IMR-90 (cell line): ENCODE measurements at regions not wholly inside any gene's neighbourhood (a gene's known extent, or its start where the extent isn't known, plus 50 kb on each side); places are given as distances from the start of the nearest gene placed in this dataset.

Source experiments
- ATAC-seq: fragments of 200-7000 bp; cut with Tn5 transposase; 2 replicates; pipeline ENCODE4 v1.9.1; 2020; ENCODE audit warnings: low read depth, mild to moderate bottlenecking, moderate library complexity
- BruUV-seq: library from RNA; stranded (reverse); fragments of 400-500 nt; replicated peaks from 2 replicates; lab custom pipeline; 2021; lab: Mats Ljungman, UMichigan
- CTCF ChIA-PET: fragments of 300-600 bp; formaldehyde crosslinking; extraction: SDS; loops from one replicate; lab custom pipeline; 2021; ENCODE audit warnings: antibody characterized with exemption; lab: Yijun Ruan, JAX
- POLR2A ChIA-PET: fragments of 300-600 bp; sonication (Branson Sonifier 250); formaldehyde crosslinking; loops from one replicate; lab custom pipeline; 2022; ENCODE audit warnings: antibody characterized with exemption; ENCODE audit not compliant: unreplicated experiment; lab: Charles Lee
- DNase-seq: peaks from one replicate; pipeline ENCODE4 v3.0.0; 2013
- H2AFZ ChIP-seq: replicated peaks from 2 replicates; pipeline ENCODE3; 2013; ENCODE audit warnings: low read length, mild to moderate bottlenecking; ENCODE audit not compliant: poor library complexity
- H2AK5ac ChIP-seq: 2 replicates; pipeline ENCODE4 v1.6.1; 2013; ENCODE audit warnings: low read depth, low read length, inconsistent platforms
- H2AK9ac ChIP-seq: replicated peaks from 2 replicates; pipeline ENCODE3; 2013; ENCODE audit warnings: mild to moderate bottlenecking, low read depth, low read length, moderate library complexity; ENCODE audit not compliant: poor library complexity
- H2BK120ac ChIP-seq: 2 replicates; pipeline ENCODE4 v1.6.1; 2013; ENCODE audit warnings: low read depth, low read length, inconsistent platforms
- H2BK15ac ChIP-seq: 3 replicates; pipeline ENCODE4 v1.6.1; 2013; ENCODE audit warnings: low read depth, low read length, inconsistent platforms
- H2BK20ac ChIP-seq: 2 replicates; pipeline ENCODE4 v1.6.1; 2013; ENCODE audit warnings: low read depth, mild to moderate bottlenecking, inconsistent platforms, low read length, moderate library complexity
- H2BK5ac ChIP-seq: 2 replicates; pipeline ENCODE4 v1.6.1; 2013; ENCODE audit warnings: mild to moderate bottlenecking, low read depth, low read length, inconsistent platforms; ENCODE audit not compliant: poor library complexity, severe bottlenecking
- H3K14ac ChIP-seq: replicated peaks from 2 replicates; pipeline ENCODE4 v1.6.1; 2013; ENCODE audit warnings: low read depth, low read length, inconsistent platforms
- H3K18ac ChIP-seq: 2 replicates; pipeline ENCODE4 v1.6.1; 2013; ENCODE audit warnings: low read depth, low read length, control low read depth
- H3K23ac ChIP-seq: 2 replicates; pipeline ENCODE4 v1.6.1; 2013; ENCODE audit warnings: low read depth, low read length, inconsistent platforms
- H3K27ac ChIP-seq: 2 replicates; pipeline ENCODE4 v1.5.1; 2013; ENCODE audit warnings: mild to moderate bottlenecking, control low read depth, low read length; ENCODE audit not compliant: insufficient read depth
- H3K27me3 ChIP-seq: 2 replicates; pipeline ENCODE4 v1.6.1; 2013; ENCODE audit warnings: low read length; ENCODE audit not compliant: control insufficient read depth, insufficient read depth
- H3K36me3 ChIP-seq: 2 replicates; pipeline ENCODE4 v1.6.1; 2013; ENCODE audit warnings: low read length, mixed read lengths; ENCODE audit not compliant: control insufficient read depth, insufficient read depth
- H3K4ac ChIP-seq: 2 replicates; pipeline ENCODE4 v1.6.1; 2013; ENCODE audit warnings: low read depth, low read length, inconsistent platforms
- H3K4me1 ChIP-seq: 2 replicates; pipeline ENCODE4 v1.6.1; 2013; ENCODE audit warnings: low read length, mixed read lengths; ENCODE audit not compliant: control insufficient read depth, insufficient read depth
- H3K4me2 ChIP-seq: 2 replicates; pipeline ENCODE4 v1.6.1; 2013; ENCODE audit warnings: low read depth, mild to moderate bottlenecking, control low read depth, low read length, moderate library complexity
- H3K4me3 ChIP-seq: 2 replicates; pipeline ENCODE4 v1.5.1; 2013; ENCODE audit warnings: low read depth, mild to moderate bottlenecking, control low read depth, low read length, moderate library complexity; ENCODE audit not compliant: insufficient read depth
- H3K56ac ChIP-seq: 2 replicates; pipeline ENCODE4 v1.6.1; 2013; ENCODE audit warnings: low read length, inconsistent platforms; ENCODE audit not compliant: insufficient read depth; ENCODE audit errors: extremely low read depth
- H3K79me1 ChIP-seq, 2 experiments: 2 replicates each; pipeline ENCODE4 v1.6.1; 2013; ENCODE audit warnings: low read length in 2 of 2, inconsistent platforms in 1 of 2, low read depth in 1 of 2
- H3K9ac ChIP-seq: 2 replicates; pipeline ENCODE4 v1.6.1; 2013; ENCODE audit warnings: low read depth, low read length, control low read depth
- H3K9me1 ChIP-seq: 2 replicates; pipeline ENCODE4 v1.6.1; 2013; ENCODE audit warnings: low read length, inconsistent platforms; ENCODE audit not compliant: insufficient read depth
- H3K9me3 ChIP-seq: 2 replicates; pipeline ENCODE4 v1.6.1; 2013; ENCODE audit warnings: low read length; ENCODE audit not compliant: control insufficient read depth, insufficient read depth
- H4K20me1 ChIP-seq: 2 replicates; pipeline ENCODE4 v1.6.1; 2013; ENCODE audit warnings: low read length, inconsistent platforms; ENCODE audit not compliant: insufficient read depth
- H4K5ac ChIP-seq: 2 replicates; pipeline ENCODE4 v1.6.1; 2013; ENCODE audit warnings: mild to moderate bottlenecking, low read depth, low read length, control low read depth
- H4K8ac ChIP-seq, 2 experiments: 2 replicates each; pipeline ENCODE4 v1.6.1; 2013; ENCODE audit warnings: low read depth in 2 of 2, low read length in 2 of 2, control low read depth in 1 of 2, inconsistent platforms in 1 of 2
- H4K91ac ChIP-seq: 2 replicates; pipeline ENCODE4 v1.6.1; 2013; ENCODE audit warnings: low read depth, low read length, inconsistent platforms; ENCODE audit not compliant: insufficient read depth
- BHLHE40 ChIP-seq: fragments of 150-350 bp; IDR thresholded peaks from 2 replicates; pipeline ENCODE4 v1.6.1; 2016; ENCODE audit warnings: mild to moderate bottlenecking, low read depth, low read length
- CEBPB ChIP-seq: IDR thresholded peaks from 2 replicates; pipeline ENCODE4 v1.6.1; 2012; ENCODE audit warnings: low read depth, low read length, improper control_type of control experiment
- CHD1 ChIP-seq: IDR thresholded peaks from 2 replicates; pipeline ENCODE4 v1.6.1; 2012; ENCODE audit warnings: low read depth, low read length, improper control_type of control experiment
- CTCF ChIP-seq: conservative IDR thresholded peaks from 2 replicates; pipeline ENCODE4 v1.5.1; 2012; ENCODE audit warnings: mild to moderate bottlenecking, low read depth, low read length, improper control_type of control experiment
- FOS ChIP-seq: fragments of 150-350 bp; IDR thresholded peaks from 2 replicates; pipeline ENCODE4 v1.6.1; 2016; ENCODE audit warnings: low read depth, low read length
- MAFK ChIP-seq: IDR thresholded peaks from 2 replicates; pipeline ENCODE4 v1.6.1; 2012; ENCODE audit warnings: low read depth, low read length, improper control_type of control experiment
- MAZ ChIP-seq: IDR thresholded peaks from 2 replicates; pipeline ENCODE4 v1.6.1; 2012; ENCODE audit warnings: low read depth, mild to moderate bottlenecking, low read length, improper control_type of control experiment, moderate library complexity, borderline replicate concordance
- MXI1 ChIP-seq: IDR thresholded peaks from 2 replicates; pipeline ENCODE4 v1.6.1; 2012; ENCODE audit warnings: low read depth, mild to moderate bottlenecking, low read length, moderate library complexity, borderline replicate concordance
- NFE2L2 ChIP-seq: fragments of 150-350 bp; IDR thresholded peaks from 2 replicates; pipeline ENCODE4 v1.6.1; 2016; ENCODE audit warnings: low read depth, mild to moderate bottlenecking, low read length
- POLR2A ChIP-seq: IDR thresholded peaks from 2 replicates; pipeline ENCODE4 v1.6.1; 2012; ENCODE audit warnings: mild to moderate bottlenecking, low read depth, low read length
- RAD21 ChIP-seq: IDR thresholded peaks from 2 replicates; pipeline ENCODE4 v1.6.1; 2012; ENCODE audit warnings: low read length, improper control_type of control experiment
- RCOR1 ChIP-seq: IDR thresholded peaks from 2 replicates; pipeline ENCODE4 v1.6.1; 2012; ENCODE audit warnings: mild to moderate bottlenecking, low read length, improper control_type of control experiment; ENCODE audit not compliant: insufficient replicate concordance
- RFX5 ChIP-seq: IDR thresholded peaks from 2 replicates; pipeline ENCODE4 v1.8.0; 2012; ENCODE audit warnings: low read depth, mild to moderate bottlenecking, low read length, moderate library complexity
- SMC3 ChIP-seq: fragments of 150-350 bp; IDR thresholded peaks from 2 replicates; pipeline ENCODE4 v1.6.1; 2016; ENCODE audit warnings: low read depth, mild to moderate bottlenecking, antibody characterized with exemption, low read length, moderate library complexity
- USF2 ChIP-seq: fragments of 150-350 bp; IDR thresholded peaks from 2 replicates; pipeline ENCODE4 v1.6.1; 2017; ENCODE audit warnings: mild to moderate bottlenecking, antibody characterized with exemption, low read length, low read depth
- WGBS, 2 experiments: methylation state at CpG; one replicate each; pipeline versions ENCODE4 v1.1.5 to v1.1.7; 2013; ENCODE audit warnings: missing lambda C conversion rate in 2 of 2; ENCODE audit not compliant: insufficient read length in 1 of 2; ENCODE audit errors: extremely low coverage in 2 of 2; 5-methylcytosine and 5-hydroxymethylcytosine counted together
- dilution Hi-C: fragments of 300-500 bp; cut with HindIII; formaldehyde crosslinking; loops from one replicate; pipeline ENCODE4 v1.14.3; 2018; ENCODE audit warnings: low sequenced_read_pairs; ENCODE audit not compliant: unreplicated experiment
- in situ Hi-C: fragments of 300-500 bp; cut with MboI; formaldehyde crosslinking; loops from 3 replicates; pipeline ENCODE4 v1.14.3; 2019; ENCODE audit warnings: low sequenced_read_pairs, inconsistent platforms, mixed read lengths
- intact Hi-C: fragments of 100-400 bp; cut with micrococcal nuclease; formaldehyde crosslinking; loops from 2 replicates; pipeline ENCODE4 v1.10.0; 2022
- TF ChIP-seq, protein P1 (sequence below): fragments of 150-350 bp; IDR thresholded peaks from 2 replicates; pipeline ENCODE4 v1.6.1; 2016; ENCODE audit warnings: low read depth, mild to moderate bottlenecking, low read length, moderate library complexity, borderline replicate concordance

DNA sequence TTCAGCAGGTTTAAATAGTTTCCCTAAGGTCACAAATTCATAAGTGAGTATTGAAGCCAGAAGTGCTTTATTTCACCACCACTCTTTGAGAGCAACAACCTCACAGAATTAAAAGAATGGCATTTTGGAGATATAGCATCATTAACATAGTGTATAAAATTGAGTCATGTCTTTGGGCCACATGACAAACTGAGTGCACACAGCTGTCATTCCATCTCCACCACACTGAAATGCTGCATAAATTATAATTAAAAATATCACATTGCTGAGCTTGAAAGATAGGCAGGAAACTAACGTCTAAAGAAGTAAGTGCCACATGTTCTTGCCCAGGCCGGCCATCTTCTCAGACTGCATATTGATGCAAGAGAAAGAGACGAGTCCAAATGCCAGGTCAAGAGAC lies 897.9 kb upstream of the CNTNAP5 start:
- ChIA-PET POLR2A (interaction anchor here (0.7 kb wide), 1 partner anchor 96 kb away, joined by 3 read pairs; no protein-coding TSS in a partner anchor), CTCF (no interaction called here)
- Histone ChIP-seq H3K9me3 (peaks cover 5% of the 10 kb centered on the region), H2AK5ac (no peak overlapping the region), H2AK9ac (no peak overlapping the region), H4K5ac (no peak overlapping the region), H3K27me3 (no peaks in the 10 kb centered on the region), H2BK15ac (no peak overlapping the region), H3K56ac (no peak overlapping the region), H3K27ac (no peak overlapping the region), H3K4me1 (no peaks in the 10 kb centered on the region), H3K4ac (no peak overlapping the region), H3K9me1 (no peaks in the 10 kb centered on the region), H2BK120ac (no peak overlapping the region), H4K8ac (no peak overlapping the region), H2BK5ac (no peak overlapping the region), H2BK20ac (no peak overlapping the region), H2AFZ (no peak overlapping the region), H4K20me1 (no peaks in the 10 kb centered on the region), H3K79me1 (no peaks in the 10 kb centered on the region), H3K14ac (no peak overlapping the region), H3K18ac (no peak overlapping the region), H3K36me3 (no peaks in the 10 kb centered on the region), H3K4me2 (no peak overlapping the region), H4K91ac (no peak overlapping the region), H3K9ac (no peak overlapping the region), H3K4me3 (no peak overlapping the region), H3K23ac (no peak overlapping the region)
- in situ Hi-C loops (no loop called here), intact Hi-C loops (no loop called here), dilution Hi-C loops (no loop called here)
- TF ChIP-seq NFE2L2 (no peak), MAFK (no peak), RFX5 (no peak), POLR2A (no peak), BHLHE40 (no peak), CHD1 (no peak), CEBPB (no peak), RCOR1 (no peak), RAD21 (no peak), USF2 (no peak), CTCF (no peak), SMC3 (no peak), FOS (no peak), MAZ (no peak), MXI1 (no peak)
- TF ChIP-seq, protein P1, sequence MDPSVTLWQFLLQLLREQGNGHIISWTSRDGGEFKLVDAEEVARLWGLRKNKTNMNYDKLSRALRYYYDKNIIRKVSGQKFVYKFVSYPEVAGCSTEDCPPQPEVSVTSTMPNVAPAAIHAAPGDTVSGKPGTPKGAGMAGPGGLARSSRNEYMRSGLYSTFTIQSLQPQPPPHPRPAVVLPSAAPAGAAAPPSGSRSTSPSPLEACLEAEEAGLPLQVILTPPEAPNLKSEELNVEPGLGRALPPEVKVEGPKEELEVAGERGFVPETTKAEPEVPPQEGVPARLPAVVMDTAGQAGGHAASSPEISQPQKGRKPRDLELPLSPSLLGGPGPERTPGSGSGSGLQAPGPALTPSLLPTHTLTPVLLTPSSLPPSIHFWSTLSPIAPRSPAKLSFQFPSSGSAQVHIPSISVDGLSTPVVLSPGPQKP = no peak
- 58% methylated on average over 2 of the region's 3 CpGs; no CpG with 5 or more reads in 1 of the 2 experiments for WGBS, 2 experiments
- no peak for ATAC-seq
- BruUV-seq = no TSS peak
- no peak for DNase-seq
